Lower leg skin (tissue), 4 donors: ENCODE measurements at regions not wholly inside any gene's neighbourhood (a gene's known extent, or its start where the extent isn't known, plus 50 kb on each side); places are given as distances from the start of the nearest gene placed in this dataset.

Experiments
- DNase-seq, 2 donors: peaks; one replicate each; pipeline ENCODE4 v3.0.0-alpha.2; 2019; ENCODE audit warnings: low spot score in 2 of 2
- H3K4me3 ChIP-seq: fragments of 200-600 bp; sonication (generic); 2 replicates; pipeline ENCODE4 v1.5.1; 2017; ENCODE audit warnings: mild to moderate bottlenecking, low read depth; ENCODE audit not compliant: poor library complexity, severe bottlenecking
- CTCF ChIP-seq, 3 donors: fragments of 450-650 bp; IDR thresholded peaks; one replicate each; pipeline ENCODE4 v1.5.1; 2016; ENCODE audit warnings: antibody characterized with exemption in 3 of 3, mild to moderate bottlenecking in 3 of 3, moderate library complexity in 2 of 3
- POLR2A ChIP-seq, 2 donors: fragments of 450-650 bp; IDR thresholded peaks; one replicate each; pipeline ENCODE4 v1.6.1; 2016 to 2017; ENCODE audit warnings: antibody characterized with exemption in 2 of 2, mild to moderate bottlenecking in 1 of 2, moderate library complexity in 1 of 2
- WGBS, 2 donors: methylation state at CpG; one replicate each; pipeline ENCODE4 v1.1.5; 2018; 5-methylcytosine and 5-hydroxymethylcytosine counted together
- intact Hi-C: fragments of 100-400 bp; cut with DNase I; formaldehyde crosslinking; loops from one replicate; pipeline ENCODE4 v1.15.0; 2023; ENCODE audit warnings: low total_unique reads

GRCh38 chr4:13215560-13215959 lies 268.6 kb downstream of the RAB28 start:
- TF ChIP-seq CTCF (IDR thresholded peaks at IDR 0.05): no peak
- no peak for TF ChIP-seq POLR2A (IDR thresholded peaks at IDR 0.05)
- DNase-seq: no peak
- intact Hi-C loops: no loop called here
- WGBS, 2 donors: 92 to 93% methylated on average over 5 of the region's 5 CpGs
- no peak overlapping the region for H3K4me3 ChIP-seq

- H3K4me3 ChIP-seq: no peak overlapping the region
- no peak for TF ChIP-seq CTCF (IDR thresholded peaks at IDR 0.05)
- 70 to 88% methylated on average over 1 of the region's 1 CpG for WGBS, 2 donors
- DNase-seq: no peak
- intact Hi-C loops: no loop called here
Measured at GRCh38 chr4:13212936-13213335, 271.2 kb downstream of the RAB28 start.

- H3K4me3 ChIP-seq: no peak overlapping the region
- TF ChIP-seq CTCF (IDR thresholded peaks at IDR 0.05) (no peak), POLR2A (IDR thresholded peaks at IDR 0.05) (no peak)
- WGBS, 2 donors: 80 to 89% methylated on average over 4 of the region's 4 CpGs
- no peak for DNase-seq
- intact Hi-C loops: no loop called here
Measured at GRCh38 chr4:13209600-13209999, 274.5 kb downstream of the RAB28 start.

- intact Hi-C loops: no loop called here
- no peak for DNase-seq
- 91 to 96% methylated on average over 3 of the region's 3 CpGs for WGBS, 2 donors
- TF ChIP-seq POLR2A (IDR thresholded peaks at IDR 0.05) (no peak), CTCF (IDR thresholded peaks at IDR 0.05) (no peak)
- no peak overlapping the region for H3K4me3 ChIP-seq
Measured at GRCh38 chr4:13208558-13209193, 275.5 kb downstream of the RAB28 start.

GRCh38 chr4:13207226-13207625 lies 276.9 kb downstream of the RAB28 start:
- intact Hi-C loops: no loop called here
- no peak overlapping the region for H3K4me3 ChIP-seq
- 72 to 86% methylated on average over 1 of the region's 1 CpG for WGBS, 2 donors
- TF ChIP-seq CTCF (IDR thresholded peaks at IDR 0.05): no peak
- TF ChIP-seq POLR2A (IDR thresholded peaks at IDR 0.05): no peak
- DNase-seq: no peak

GRCh38 chr4:13203101-13203500 lies 281.0 kb downstream of the RAB28 start:
- H3K4me3 ChIP-seq: no peak overlapping the region
- 67 to 74% methylated on average over 1 of the region's 1 CpG for WGBS, 2 donors
- intact Hi-C loops: no loop called here
- no peak for DNase-seq
- no peak for TF ChIP-seq POLR2A (IDR thresholded peaks at IDR 0.05)
- TF ChIP-seq CTCF (IDR thresholded peaks at IDR 0.05): no peak
